Suppressor macrophage treated with lipopolysaccharide for 1 hour (primary cell): ENCODE measurements at regions not wholly inside any gene's neighbourhood (a gene's known extent, or its start where the extent isn't known, plus 50 kb on each side); places are given as distances from the start of the nearest gene placed in this dataset.

Experiments
- DNase-seq, 3 donors: peaks; one replicate each; pipeline ENCODE4 v3.0.0-alpha.2; 2020 to 2022

DNA sequence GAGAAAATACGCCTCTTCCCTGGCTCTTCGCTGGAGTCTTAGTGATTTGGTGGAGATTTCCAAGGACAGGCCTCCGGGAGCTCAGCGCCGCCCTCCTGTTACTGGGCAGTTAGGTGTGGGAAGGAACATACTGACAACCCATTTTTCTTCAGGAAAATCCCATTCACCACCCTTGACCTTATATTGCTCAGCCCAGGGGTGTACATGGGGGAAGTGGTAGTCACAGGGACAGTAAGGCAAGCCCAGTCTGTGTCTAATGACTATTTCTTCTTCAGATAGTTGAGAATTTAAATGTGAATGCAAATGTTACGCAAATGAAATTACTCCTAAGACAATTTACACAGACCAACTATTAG, 119.4 kb downstream of the UQCRFS1 start:
- no peak for DNase-seq

DNA sequence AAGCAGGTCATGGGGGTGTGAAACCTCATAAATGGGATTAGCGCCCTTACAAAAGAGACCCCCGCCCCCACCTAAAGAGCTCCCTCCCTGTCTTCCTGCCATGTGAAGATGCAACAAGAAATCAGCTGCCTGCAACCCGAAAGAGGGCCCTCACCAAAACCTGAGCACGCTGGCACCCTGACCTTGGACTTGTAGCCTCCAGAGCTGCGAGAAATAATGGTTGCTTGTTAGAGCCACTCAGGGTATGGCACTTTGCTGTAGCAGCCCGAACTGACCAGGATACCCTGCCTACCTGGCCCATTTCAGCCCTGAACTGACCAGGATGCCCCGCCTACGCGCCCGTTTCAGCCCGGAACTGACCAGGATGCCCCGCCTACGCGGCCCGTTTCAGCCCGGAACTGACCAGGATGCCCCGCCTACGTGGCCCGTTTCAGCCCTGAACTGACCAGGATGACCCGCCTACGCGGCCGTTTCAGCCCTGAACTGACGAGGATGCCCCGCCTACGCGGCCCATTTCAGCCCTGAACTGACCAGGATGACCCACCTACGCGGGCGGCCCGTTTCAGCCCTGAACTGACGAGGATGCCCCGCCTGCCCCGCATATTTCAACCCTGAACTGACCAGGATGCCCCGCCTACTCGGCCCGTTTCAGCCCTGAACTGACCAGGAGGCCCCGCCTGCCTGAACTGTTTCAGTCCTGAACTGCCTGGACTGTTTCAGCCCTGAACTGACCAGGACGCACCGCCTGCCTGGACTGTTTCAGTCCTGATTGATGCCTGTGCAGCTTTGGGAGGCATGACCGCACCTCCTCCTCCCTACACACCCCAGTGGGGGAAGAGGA, 120.0 kb downstream of the UQCRFS1 start:
- DNase-seq = no peak

DNA sequence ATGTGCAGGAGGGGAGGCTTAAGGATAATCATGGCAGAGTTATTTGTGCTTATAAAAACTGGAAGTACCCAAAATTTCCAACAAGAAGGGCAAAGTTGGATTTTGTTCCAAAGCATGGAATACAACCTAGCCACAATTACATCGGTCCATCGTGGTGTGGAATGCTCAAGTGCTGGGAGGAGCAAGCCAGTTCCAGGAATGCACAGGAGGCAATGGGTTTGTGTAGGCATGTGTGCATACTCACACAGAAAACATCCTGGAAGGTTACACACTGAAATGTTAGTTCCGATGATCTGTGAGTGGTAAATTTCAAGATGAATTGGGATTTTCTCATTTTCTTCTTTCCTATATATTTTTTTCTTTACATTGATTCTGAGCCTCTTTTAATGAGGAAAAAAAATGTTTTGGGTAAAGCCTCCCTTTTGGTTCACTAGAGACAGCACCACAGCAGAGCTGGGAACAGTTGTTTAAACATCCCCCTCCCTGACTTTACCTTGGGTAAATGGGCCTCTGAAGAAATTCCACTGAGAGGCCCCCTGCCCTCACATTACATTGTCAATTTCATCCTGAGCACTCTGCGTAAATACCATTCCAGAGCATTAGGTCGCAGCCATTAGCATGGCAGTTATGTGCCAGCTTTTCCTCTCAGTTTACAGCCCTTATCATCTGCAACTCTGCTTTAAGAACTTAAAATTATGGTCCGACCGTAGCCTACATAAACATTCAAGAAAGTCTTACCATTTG, 122.0 kb downstream of the UQCRFS1 start:
- no peak for DNase-seq

DNA sequence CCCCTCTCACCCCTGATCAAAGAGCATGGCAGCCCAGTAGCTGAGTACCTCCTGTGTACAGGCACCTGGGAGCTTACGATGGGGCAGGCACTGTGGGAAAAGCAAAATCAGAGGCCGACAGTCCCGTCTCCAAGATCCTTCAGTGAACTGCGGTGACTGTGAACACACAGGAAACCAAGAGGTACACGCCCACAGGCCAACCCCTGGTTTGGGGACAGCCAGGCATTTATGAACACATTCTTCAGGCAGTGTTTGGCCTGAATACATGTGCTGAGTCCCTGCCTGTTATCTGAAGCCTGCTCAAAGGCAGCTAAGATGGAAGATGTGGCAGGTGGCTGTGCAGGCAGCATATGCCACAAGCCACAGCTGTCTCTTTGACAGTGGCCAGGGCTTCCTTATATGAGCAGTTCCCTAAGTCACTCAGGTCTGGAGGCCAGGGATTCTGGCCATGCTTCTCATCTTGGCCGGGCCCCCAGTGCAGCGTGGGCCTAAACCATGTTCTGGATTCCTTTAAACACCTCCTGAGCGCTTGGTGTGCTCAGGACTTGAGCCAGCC, 123.6 kb downstream of the UQCRFS1 start:
- no peak for DNase-seq

DNA sequence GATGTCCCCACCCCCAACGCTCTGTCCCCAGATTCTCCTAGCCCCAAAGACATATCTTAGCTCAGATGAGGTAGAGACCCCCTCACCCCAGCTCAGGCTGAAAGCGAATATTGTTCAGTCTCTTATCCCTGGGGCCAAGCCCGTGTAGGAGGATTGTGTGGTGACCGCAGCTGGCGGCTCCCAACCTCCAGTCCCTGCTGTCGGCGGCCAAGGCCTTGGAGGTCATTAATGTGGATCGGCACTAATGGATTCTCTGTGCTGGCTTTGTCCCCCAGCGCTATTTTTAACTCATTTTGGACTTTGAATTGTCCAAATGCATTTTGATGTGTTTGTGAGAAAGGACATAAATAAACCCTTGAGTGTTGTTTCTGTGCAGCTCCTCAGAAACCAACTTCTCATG, 124.2 kb downstream of the UQCRFS1 start:
- no peak for DNase-seq

DNA sequence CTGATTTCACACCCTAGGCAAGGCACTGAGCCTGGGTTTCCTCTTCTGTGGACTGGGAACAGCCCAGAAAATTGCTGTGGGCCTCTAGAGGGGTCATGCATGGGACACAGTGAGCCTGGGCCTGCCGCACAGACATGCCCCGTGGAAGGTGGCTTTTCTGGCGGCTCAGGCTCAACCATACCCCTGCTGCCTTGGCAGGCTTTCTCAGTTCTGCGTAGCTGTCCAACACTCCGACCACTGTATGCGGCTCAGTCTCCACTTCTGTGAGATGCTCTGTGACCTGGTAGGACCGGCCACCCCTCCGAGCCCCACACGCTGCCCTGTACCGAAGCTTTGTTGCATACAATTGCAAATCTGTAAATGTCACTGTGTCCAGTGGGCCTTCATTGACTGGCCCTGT, 126.3 kb downstream of the UQCRFS1 start:
- DNase-seq = no peak

DNA sequence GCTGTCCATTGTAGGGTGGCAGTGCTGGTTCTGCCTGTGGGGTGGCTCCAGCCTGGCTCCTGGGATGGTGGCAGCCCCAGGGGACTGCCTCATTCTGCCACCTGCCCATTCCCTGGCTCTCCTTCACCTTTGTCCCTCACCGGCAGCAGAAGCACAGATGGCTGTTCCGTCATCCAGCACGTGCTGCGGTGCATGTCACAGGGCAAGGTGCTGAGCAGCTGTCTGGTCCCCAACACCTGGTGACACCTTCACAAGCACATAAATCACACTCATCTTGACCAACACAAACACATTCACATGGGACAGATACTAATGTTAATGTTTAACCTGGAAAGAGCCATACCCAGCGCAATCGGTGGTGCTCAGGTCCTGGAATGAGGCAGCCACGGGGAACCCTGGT, 126.8 kb downstream of the UQCRFS1 start:
- DNase-seq = no peak

DNA sequence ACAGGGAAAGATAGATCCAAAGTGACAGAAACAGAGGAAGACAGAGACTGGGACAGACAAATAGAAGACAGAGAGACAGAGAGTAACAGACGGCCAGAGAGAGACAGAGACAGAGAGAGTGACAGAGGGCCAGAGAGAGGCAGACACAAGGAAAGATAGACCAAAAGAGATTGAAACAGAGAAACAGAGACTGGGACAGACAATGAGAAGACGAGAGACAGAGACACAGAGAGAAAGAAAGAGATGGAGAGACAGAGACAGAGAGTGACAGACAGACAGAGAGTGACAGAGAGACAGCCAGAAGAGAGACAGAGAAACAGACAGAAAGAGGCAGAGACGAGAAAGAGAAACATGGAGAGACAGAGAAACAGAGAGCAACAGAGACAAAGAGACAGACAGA, 127.3 kb downstream of the UQCRFS1 start:
- no peak for DNase-seq

DNA sequence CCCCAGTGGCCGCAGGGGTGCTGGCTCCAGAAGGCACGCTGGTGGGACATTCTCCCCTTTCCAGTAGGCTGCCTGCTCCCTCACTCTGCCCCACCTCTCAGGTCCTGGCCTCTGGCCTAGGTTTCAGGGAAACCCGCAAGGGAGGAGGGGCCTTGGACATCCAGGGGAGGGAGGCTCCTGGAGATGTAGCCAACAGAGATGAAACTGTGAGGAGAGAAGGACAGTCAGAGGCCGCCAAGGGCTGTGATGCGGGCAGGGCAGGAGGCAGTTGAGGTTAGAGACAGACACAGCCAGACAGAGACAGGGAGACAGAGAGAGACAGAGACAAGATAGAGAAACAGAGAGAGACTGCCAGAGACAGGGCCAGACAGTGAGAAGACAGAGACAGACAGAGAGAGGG, 127.7 kb downstream of the UQCRFS1 start:
- no peak for DNase-seq

DNA sequence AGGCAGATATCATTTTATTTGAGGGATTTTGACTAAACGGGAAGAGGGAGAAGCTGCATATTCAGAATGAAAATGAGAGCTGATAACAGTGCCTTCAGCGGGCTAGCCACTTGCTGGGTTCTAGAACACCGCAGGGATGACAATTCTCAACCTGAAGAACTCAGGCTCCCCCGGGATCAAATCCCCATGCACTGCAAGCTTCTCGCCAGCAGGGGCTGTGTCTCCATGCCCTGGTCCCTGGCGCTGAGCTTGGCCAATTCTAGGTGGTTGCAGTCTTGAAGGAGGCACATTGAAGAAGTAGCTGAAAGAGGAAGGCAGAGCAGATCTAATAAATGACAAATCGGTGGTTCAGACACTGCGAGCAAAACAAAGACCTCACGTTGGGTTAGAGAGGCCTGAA, 128.7 kb downstream of the UQCRFS1 start:
- no peak for DNase-seq

DNA sequence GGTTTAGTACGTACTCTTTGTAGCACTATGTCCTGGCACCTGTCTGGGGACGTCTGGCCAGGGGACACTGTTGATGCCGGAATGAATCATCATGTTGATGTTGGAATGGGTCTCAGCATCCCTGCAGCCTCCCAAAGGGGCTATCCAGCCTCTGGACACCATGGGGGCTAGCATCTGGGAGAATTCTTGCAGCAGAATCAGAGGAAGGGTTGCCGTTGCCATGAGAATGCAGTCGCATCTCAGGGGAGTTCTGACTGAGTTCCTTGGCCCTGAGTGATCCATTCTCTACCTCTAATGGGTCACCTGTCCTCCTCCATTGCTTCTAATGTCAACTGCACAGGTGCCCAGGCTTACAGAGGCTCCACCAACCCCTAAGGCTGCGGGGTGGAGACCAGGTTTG, 129.1 kb downstream of the UQCRFS1 start:
- no peak for DNase-seq

DNA sequence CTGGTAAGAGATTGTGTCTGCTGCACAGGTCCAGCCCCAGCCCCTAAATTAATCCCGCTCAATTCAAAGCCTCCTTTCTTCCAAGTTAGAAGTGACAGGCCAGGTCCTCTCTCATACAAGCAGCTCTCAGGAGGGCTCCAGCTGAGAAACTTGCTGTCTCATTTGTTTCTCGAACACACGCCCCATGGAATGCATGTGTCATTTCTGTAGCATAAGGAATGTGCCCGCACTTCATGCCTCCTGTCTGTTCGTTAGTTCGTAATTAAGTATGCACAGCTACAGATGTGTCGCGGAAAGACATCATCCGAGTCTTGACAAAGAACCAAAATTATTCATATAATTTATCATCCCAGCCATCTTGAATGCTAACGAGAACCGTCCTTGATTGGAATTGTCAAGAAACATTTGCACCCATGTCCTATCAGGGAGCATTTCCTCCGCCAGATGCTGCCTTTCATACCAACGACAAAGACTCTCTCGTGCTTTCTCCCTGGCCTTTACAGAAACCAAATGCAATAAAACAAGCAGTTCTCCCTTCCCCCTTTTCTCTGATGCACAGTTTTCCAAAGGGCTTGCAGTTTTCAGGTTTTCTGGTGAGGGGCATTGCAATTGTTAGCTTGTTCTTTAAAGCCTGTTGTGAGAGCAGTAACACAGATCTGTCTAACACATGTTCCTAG, 133.5 kb downstream of the UQCRFS1 start:
- DNase-seq = no peak

DNA sequence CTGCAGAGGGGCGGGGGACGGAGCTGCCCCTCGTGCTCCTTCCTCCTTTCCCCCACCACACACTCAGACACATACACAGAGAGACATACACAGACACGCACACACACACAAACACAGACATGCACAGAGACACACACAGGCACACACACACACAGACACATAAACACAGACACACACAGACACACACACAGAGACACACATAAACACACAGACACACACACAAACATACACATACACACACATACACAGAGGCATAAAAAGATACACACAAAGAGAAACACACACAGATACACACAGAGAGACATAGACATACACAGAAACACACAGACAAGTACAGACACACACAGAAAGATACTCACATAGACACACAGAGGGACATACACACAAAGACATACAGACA, 136.0 kb downstream of the UQCRFS1 start:
- no peak for DNase-seq

DNA sequence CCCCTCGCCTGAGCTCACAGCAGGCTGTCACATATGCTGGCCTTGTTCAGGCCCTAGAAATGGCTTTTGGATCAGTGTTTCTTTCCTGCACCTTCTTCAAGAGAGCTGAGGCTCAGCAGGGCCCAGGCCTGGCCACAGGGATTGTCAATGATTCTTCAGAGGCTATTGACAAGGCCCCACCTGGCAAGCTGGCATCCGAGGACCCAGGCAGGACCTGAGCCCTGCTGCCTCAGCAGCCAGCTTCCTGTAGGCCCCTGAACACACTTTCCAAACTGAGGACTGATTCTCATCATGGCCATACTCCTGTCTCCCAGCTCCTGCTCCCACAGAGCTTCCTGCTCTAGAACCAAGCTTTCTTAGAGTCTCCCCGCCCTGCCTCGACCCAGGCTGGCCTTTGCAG, 136.8 kb downstream of the UQCRFS1 start:
- no peak for DNase-seq

DNA sequence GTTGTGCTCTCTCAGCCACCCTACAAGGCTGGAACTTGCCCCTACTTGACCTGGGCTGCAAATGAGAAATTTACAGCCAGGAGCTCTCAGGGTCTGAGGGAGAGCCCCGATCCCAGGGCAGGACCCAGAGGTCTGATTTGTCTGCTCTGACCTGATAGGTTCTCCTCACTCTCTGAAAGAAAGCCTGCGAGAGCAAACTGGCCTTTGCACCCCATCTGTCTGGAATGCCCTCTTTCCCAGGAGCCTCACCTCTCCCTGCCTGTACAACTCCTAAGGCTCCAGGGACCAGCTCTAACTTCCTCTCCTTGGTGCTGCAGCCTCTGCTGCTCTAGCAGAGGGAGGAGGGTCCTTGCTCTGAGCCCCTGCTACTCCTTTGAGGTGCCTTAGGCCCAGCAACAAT, 137.8 kb downstream of the UQCRFS1 start:
- DNase-seq = no peak

DNA sequence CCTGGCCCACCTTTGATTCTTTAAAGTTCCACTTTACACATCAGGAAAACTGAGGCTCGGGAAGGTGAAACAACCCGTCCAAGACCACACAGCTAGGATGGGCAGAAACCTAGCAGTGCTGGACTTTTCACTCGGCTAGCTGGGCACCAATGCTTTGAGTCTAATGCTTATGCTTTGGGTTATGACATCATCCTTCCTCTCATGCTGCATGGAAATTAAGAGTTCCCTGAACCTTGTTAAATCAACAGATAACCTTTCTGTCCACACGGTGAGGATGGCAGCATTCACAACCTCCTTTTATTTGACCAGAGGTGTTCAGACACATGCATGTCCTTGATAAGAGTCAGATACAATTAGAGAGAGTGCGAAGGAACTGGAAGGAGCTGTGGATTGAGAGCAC, 138.4 kb downstream of the UQCRFS1 start:
- DNase-seq = no peak

DNA sequence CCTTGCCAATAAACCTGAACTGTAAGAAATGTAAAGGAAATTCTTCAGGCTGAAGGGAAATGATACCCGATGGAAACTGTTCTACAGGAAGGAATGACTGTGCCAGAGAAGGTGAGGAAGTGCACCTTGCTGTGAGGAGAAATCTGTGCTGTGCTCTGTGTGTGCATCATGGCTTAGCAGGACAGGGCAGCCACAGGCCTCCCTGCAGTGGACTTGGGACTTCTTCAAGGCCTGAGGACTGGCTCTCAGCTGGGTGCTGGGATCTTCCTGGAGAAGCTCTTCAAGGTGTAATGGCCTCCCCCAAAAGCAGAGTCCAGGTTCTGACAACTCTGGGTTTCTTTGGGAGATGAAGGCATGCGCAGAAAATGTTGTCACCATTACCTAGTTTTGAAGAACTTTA, 145.1 kb downstream of the UQCRFS1 start:
- DNase-seq = no peak

DNA sequence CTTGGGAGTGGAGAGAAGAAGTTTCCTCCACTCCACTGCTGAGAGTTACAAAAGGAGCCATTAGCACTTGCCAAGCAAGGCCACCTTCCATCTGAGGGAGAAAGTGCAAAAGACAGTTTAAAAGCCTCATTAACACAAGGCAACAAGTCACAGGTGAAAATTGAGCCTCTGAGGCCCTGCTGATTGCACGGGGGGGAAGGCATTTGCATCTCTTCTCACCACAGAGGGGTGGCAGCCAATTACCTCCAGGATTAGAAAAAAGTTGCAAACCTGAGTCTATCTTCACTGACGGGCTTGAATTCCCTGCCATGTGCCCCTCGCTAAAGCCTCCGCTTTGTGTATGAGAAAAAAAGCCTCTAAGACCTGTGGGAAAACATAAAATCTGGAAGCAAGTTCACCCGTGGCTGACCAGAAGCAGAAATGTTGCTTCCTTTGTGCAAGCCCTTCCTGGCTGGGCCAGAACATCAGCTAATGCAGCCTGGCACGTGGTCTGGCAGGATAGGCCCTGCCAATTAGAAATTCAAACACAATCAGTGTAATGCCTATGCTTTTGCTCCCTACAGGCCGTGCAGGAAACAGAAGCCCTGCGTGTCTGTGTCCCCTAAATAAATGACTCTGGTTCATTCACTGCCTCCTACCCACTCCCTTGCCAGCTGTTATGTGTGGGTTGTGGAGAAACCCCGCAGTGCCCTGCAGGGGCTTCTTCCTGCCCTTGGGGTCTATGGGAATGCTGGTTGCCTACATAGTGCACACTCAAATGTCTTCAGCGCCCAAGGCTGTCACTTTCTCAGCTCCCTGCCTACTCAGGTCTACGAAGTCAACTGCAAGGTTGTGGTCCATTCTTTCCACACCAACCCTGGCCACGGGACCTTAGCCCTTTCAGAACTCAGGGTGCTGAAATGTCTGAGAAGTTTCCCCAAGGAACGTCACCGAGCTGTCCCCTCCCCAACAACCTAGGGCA, 150.2 kb downstream of the UQCRFS1 start:
- DNase-seq = no peak

DNA sequence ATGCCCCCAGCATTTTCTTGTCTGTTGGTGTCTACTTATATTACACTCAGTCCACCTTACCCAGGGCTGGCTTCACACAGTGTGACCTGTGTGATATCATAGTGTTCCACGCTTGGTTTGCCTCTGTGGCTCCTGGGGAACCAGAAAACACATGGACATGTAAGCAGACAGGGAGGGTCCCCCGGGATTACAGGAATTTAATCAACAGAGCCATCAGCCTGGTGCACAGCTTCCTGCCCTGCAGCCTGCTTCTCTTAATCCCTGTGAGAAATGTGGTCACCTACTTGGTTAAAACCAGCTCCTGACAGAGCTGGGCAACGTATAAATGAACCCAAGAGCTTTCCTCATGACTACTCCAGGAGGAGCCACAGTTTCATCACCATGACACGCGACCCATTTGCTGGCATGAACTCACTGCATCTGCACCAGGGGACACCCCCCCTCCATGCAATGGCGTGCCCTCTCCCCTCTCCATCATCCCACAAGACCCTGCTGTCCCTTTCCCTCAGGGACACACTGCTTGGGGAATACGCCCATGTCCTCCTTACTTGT, 152.1 kb downstream of the UQCRFS1 start:
- DNase-seq = no peak

DNA sequence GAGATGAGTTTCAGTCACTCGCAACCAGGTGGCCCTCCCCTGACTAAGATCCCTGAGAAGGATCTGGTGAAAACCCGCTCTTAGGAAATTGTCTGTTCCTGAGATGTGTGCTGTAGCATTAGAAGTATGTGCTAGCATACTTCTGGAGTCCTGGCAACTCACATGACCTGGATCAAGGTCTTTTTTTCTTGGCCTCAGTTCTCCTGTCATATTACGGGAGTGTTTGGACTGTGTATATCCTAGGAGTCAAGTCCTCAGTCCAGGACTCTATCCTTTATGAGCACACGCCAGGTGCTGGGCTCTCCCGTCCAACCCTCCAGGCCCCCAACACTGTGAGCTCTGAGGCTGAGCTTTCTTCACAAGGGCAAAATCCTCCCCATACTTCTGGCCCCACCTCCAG, 156.4 kb downstream of the UQCRFS1 start:
- no peak for DNase-seq

DNA sequence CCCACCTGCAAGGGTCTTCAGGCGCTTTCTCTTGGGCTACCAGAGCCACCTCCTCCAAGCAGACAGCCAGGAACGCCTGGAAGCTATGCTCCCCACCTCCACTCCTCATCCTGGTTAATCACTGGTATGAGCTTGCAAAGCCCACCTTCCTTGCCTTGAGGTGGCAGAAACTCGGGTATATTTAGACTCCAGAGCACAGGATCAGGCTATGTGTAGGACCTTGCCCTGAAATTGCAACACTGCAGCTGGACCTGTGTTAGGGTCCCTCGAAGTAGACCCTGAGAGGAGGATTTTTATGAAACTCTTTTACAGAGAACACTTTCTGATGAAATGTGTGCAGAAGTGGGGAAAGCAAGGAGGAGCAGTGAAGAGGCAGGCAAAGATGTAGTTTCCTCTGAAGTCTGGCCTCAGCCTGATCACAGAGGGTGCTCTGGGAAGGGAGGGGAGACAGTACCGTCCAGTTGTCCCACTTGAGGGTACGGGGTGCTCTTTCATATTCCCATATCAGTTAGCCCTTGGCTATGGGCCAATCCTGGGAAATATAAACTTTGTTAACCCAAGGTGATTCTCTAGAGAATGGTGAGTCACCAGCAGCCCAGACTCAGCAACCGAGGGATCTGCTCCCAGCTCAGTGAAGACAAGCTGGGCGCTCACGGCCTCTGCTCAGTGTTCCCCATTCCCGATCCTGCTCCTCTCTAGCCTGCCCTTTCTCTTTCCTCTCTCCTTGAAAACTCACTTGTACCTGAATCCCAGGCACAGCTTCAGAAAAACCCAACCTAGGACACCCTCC, 157.9 kb downstream of the UQCRFS1 start:
- DNase-seq = no peak
